ENCODE measurements at regions not wholly inside any gene's neighbourhood (a gene's known extent, or its start where the extent isn't known, plus 50 kb on each side); places are given as distances from the start of the nearest gene placed in this dataset.

GRCh38 chr3:152190636-152191183 is 78.0 kb upstream of the MBNL1 start:
- TF ChIP-seq CTCF (IDR thresholded peaks at IDR 0.05), result no peak
- TF ChIP-seq EZH2phosphoT487 (IDR thresholded peaks at IDR 0.05; ENCODE audit: borderline replicate concordance, low read depth), result no peak
- no peak for TF ChIP-seq USF1 (IDR thresholded peaks at IDR 0.05; ENCODE audit: borderline replicate concordance, low read depth)
- TF ChIP-seq YY1 (IDR thresholded peaks at IDR 0.05; ENCODE audit: low read depth), result no peak
- no peak for TF ChIP-seq MXI1 (IDR thresholded peaks at IDR 0.05; ENCODE audit: low read depth, low read length)
- TF ChIP-seq CHD2 (IDR thresholded peaks at IDR 0.05; ENCODE audit: low read length, partially characterized antibody), result no peak
- TF ChIP-seq NRF1 (IDR thresholded peaks at IDR 0.05; ENCODE audit: low read depth, low read length), result no peak
- no peak for TF ChIP-seq MAX (IDR thresholded peaks at IDR 0.05; ENCODE audit: low read depth)
- no peak for TF ChIP-seq TEAD4 (IDR thresholded peaks at IDR 0.05; ENCODE audit: borderline replicate concordance, insufficient read depth)
